Body of pancreas (tissue), 4 donors: ENCODE measurements at regions not wholly inside any gene's neighbourhood (a gene's known extent, or its start where the extent isn't known, plus 50 kb on each side); places are given as distances from the start of the nearest gene placed in this dataset.

ENCODE experiments used
- POLR2A ChIP-seq, 3 donors: fragments of 450-650 bp; IDR thresholded peaks; one replicate each; pipeline ENCODE4 v1.6.1; 2016; ENCODE audit warnings: antibody characterized with exemption in 3 of 3, mild to moderate bottlenecking in 2 of 3
- TF ChIP-seq, protein P1 (sequence below), 7 experiments: fragments of 450-650 bp in 4 of 7; fragments of 200-600 bp in 3 of 7; sonication (generic) in 3 of 7; IDR thresholded peaks; one replicate each; pipeline ENCODE4 v1.5.1; 2016 to 2019; ENCODE audit warnings: antibody characterized with exemption in 7 of 7

DNA sequence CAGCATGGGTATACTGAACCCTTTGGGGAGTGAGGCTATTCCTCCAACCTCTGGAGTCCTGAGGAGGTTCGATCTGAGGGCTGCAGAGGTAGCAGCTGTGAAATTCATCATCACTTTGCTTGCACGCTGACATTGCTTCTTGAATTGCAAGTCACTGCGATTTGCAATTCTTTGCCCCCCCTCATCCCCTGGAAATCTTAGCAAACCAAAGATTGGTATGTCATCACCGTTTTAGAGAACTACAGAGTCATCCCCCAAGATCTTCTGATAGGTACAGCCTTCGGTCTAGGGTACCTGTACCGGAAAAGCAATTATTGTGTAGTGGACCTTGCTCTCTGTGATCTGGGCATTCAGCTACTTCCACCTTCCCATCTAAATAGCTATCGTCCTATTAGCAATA lies 192.6 kb downstream of the KLF6 start:
- TF ChIP-seq, protein P1, sequence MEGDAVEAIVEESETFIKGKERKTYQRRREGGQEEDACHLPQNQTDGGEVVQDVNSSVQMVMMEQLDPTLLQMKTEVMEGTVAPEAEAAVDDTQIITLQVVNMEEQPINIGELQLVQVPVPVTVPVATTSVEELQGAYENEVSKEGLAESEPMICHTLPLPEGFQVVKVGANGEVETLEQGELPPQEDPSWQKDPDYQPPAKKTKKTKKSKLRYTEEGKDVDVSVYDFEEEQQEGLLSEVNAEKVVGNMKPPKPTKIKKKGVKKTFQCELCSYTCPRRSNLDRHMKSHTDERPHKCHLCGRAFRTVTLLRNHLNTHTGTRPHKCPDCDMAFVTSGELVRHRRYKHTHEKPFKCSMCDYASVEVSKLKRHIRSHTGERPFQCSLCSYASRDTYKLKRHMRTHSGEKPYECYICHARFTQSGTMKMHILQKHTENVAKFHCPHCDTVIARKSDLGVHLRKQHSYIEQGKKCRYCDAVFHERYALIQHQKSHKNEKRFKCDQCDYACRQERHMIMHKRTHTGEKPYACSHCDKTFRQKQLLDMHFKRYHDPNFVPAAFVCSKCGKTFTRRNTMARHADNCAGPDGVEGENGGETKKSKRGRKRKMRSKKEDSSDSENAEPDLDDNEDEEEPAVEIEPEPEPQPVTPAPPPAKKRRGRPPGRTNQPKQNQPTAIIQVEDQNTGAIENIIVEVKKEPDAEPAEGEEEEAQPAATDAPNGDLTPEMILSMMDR (IDR thresholded peaks at IDR 0.05) = no peak
- no peak for TF ChIP-seq POLR2A (IDR thresholded peaks at IDR 0.05)
